Progenitor cell of endocrine pancreas (in vitro differentiated cells): ENCODE measurements at regions not wholly inside any gene's neighbourhood (a gene's known extent, or its start where the extent isn't known, plus 50 kb on each side); places are given as distances from the start of the nearest gene placed in this dataset.

Experiments used
- DNase-seq: peaks from one replicate; pipeline ENCODE4 v3.0.0; 2021; ENCODE audit warnings: low spot score; ENCODE audit not compliant: unreplicated experiment
- H3K27ac Mint-ChIP-seq: 2 replicates; pipeline ENCODE4 v1.8.0; 2021; ENCODE audit warnings: mild to moderate bottlenecking, moderate library complexity, mixed read lengths
- H3K27me3 Mint-ChIP-seq: 2 replicates; pipeline ENCODE4 v1.8.0; 2021; ENCODE audit warnings: mixed read lengths
- H3K36me3 Mint-ChIP-seq: 2 replicates; pipeline ENCODE4 v1.8.0; 2022; ENCODE audit warnings: mixed read lengths; ENCODE audit not compliant: insufficient read depth
- H3K4me1 Mint-ChIP-seq: 2 replicates; pipeline ENCODE4 v1.8.0; 2021; ENCODE audit warnings: low read depth, mixed read lengths
- H3K4me3 Mint-ChIP-seq: 2 replicates; pipeline ENCODE4 v1.8.0; 2021; ENCODE audit warnings: low read depth, mild to moderate bottlenecking, moderate library complexity, mixed read lengths
- H3K9me3 Mint-ChIP-seq: 2 replicates; pipeline ENCODE4 v1.8.0; 2021; ENCODE audit warnings: low read depth, mixed read lengths
- CTCF ChIP-seq: fragments of 200-600 bp; sonication (generic); IDR thresholded peaks from one replicate; pipeline ENCODE4 v1.5.0; 2021; ENCODE audit warnings: antibody characterized with exemption, mild to moderate bottlenecking; ENCODE audit not compliant: unreplicated experiment

GRCh38 chr13:94914895-94915294 lies 202.6 kb upstream of the SOX21 start:
- H3K4me3 Mint-ChIP-seq = no peak overlapping the region
- no peak for DNase-seq
- peaks cover 11% of the 10 kb centered on the region for H3K27me3 Mint-ChIP-seq
- no peaks in the 10 kb centered on the region for H3K4me1 Mint-ChIP-seq
- no peaks in the 10 kb centered on the region for H3K9me3 Mint-ChIP-seq
- H3K36me3 Mint-ChIP-seq = no peaks in the 10 kb centered on the region
- H3K27ac Mint-ChIP-seq = no peak overlapping the region
- no peak for TF ChIP-seq CTCF

GRCh38 chr13:94906605-94907004 lies 194.3 kb upstream of the SOX21 start:
- no peaks in the 10 kb centered on the region for H3K9me3 Mint-ChIP-seq

GRCh38 chr13:94902722-94903407 lies 190.5 kb upstream of the SOX21 start:
- no peak overlapping the region for H3K27ac Mint-ChIP-seq
- DNase-seq = no peak
- no peak for TF ChIP-seq CTCF
- no peaks in the 10 kb centered on the region for H3K9me3 Mint-ChIP-seq
- no peaks in the 10 kb centered on the region for H3K27me3 Mint-ChIP-seq
- H3K4me1 Mint-ChIP-seq = no peaks in the 10 kb centered on the region
- no peak overlapping the region for H3K4me3 Mint-ChIP-seq
- H3K36me3 Mint-ChIP-seq = no peaks in the 10 kb centered on the region

More at GRCh38 chr13:94906605-94907004, 194.3 kb upstream of the SOX21 start:
- Mint-ChIP-seq H3K36me3 (no peaks in the 10 kb centered on the region), H3K4me3 (no peak overlapping the region), H3K27ac (no peak overlapping the region), H3K27me3 (peaks cover 9% of the 10 kb centered on the region), H3K4me1 (no peaks in the 10 kb centered on the region)
- TF ChIP-seq CTCF = no peak
- DNase-seq = no peak

- Mint-ChIP-seq H3K36me3 (no peaks in the 10 kb centered on the region), H3K9me3 (no peaks in the 10 kb centered on the region), H3K4me3 (no peak overlapping the region), H3K4me1 (no peaks in the 10 kb centered on the region), H3K27ac (no peak overlapping the region), H3K27me3 (no peaks in the 10 kb centered on the region)
- no peak for TF ChIP-seq CTCF
- DNase-seq = no peak
Observed at GRCh38 chr13:94901070-94901469, 188.7 kb upstream of the SOX21 start.

GRCh38 chr13:94896719-94897317 lies 184.5 kb upstream of the SOX21 start:
- no peak for TF ChIP-seq CTCF
- Mint-ChIP-seq H3K36me3 (no peaks in the 10 kb centered on the region), H3K9me3 (no peaks in the 10 kb centered on the region), H3K27ac (no peak overlapping the region), H3K27me3 (no peaks in the 10 kb centered on the region), H3K4me1 (peaks cover 9% of the 10 kb centered on the region), H3K4me3 (no peak overlapping the region)
- DNase-seq = no peak
